H54 (cell line): ENCODE measurements at regions not wholly inside any gene's neighbourhood (a gene's known extent, or its start where the extent isn't known, plus 50 kb on each side); places are given as distances from the start of the nearest gene placed in this dataset.

Source experiments
- DNase-seq: peaks from one replicate; pipeline ENCODE4 v3.0.0; 2011; ENCODE audit warnings: low spot score, mixed read lengths; ENCODE audit not compliant: insufficient read length
- FAIRE-seq: peaks from 3 replicates; lab custom pipeline; 2011; peaks lifted over from hg19 to GRCh38; lab: Jason Lieb, UNC
- POLR2A ChIP-seq: IDR thresholded peaks from 2 replicates; pipeline ENCODE4 v1.6.1; 2011; ENCODE audit warnings: low read depth, mild to moderate bottlenecking, low read length

DNA sequence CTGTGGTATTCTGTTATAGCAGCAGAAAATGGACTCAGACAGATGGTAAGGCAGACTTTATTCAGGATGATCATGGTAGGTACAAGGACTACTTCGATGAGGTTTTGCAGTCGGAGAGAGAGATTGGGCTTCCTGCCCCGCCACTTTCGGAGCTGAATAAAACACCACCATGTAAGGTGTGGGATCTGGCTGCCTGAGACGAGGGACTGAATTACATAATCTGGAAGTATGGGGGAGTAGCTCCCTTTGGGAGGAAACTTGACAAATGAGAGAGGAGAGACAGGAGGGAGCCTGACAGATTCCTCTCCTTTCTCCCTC, 255.5 kb upstream of the GATB start:
- FAIRE-seq: no peak
- DNase-seq: no peak

DNA sequence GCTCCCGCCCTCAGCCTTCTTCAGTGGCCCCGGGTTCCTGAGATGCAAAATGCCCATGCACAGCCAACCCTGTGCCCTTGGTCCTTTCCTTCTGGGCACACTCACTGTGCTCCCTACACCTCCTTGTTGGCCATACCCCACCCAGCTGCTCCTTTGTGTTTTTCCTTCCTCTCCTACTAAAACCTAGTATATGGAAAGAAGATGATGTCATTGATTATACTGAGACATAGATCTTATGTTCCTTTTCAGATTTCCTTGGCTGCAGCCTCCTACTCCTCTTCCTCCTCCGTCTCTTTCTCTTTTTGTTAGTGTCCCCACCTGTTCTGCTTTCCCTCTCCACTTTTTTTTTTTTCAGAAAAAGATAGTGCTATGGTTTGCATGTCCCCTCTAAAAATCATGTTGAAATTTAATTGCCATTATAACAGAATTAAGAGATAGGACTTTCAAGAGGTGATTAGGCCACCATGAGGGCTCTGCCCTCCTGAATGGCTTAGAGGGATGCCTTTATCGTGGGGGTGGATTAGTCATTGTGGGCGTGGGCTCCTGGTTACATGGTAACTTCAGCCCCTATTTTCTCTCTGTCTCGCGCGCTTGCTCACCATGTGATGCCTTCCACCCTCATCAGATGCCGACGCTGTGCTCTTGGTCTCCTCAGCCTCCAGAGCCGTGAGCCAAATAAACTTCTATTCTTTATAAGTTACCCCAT, 254.9 kb upstream of the GATB start:
- DNase-seq (no peak), FAIRE-seq (no peak)
- no peak for TF ChIP-seq POLR2A

More for the DNA sequence above, 255.5 kb upstream of the GATB start:
- TF ChIP-seq POLR2A: no peak

DNA sequence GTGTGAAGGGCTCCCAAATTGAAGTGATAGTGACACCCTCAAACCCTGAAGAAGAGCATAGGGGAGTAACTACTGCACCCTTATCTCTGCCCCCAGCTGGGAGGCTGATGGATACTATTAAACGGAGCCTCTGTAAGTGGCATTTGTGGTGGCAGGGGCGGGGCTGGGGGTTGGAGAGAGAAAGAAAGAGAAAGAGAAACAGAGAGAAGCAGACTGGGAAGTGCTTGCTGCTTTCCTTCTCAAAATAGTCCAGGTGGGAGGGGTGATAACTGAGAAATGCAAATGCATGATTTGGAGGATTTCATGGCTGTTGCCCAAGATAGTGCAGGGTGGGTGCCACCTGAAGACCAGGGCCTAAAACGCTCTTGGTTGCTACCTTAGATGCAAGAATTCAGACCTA, 253.5 kb upstream of the GATB start:
- FAIRE-seq: no peak
- DNase-seq: no peak
- no peak for TF ChIP-seq POLR2A

DNA sequence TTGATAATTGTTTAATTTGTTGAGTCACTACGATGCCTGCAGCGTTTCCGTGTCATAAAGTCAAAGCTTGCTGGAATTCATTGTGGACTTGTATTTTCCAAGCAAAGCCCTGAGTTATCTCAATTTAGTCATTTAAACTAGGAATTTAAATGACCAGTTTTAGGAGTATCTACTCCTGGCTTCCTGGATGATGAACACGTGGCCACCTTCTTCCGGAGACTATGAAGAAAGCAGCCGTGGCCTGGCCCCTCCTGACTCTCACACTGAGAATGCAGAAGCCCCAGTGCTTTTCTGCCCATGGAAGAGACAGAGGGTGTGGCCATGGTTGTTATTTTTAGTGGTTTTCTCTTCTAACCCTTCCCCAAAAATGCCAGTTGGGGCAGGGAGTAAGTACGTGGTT, 250.7 kb upstream of the GATB start:
- TF ChIP-seq POLR2A: no peak
- DNase-seq (no peak), FAIRE-seq (no peak)

DNA sequence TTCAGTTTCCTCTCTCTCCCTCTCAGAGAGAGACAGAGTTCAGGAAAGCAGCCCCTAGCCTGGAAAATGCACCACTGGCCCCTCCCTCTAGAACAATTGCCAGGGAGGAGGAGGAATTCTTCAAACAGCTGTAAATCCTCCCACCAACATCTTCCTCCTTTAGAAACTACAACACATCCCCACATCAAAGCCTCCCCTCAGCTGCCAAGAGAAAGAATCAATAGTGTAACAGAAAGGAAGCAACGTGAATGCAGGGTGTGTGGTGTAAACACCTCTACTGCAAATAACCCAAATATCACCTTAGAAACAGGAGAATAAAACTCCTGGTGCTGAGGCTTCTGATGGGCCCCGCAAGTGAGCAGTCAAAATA, 249.9 kb upstream of the GATB start:
- no peak for FAIRE-seq
- DNase-seq: no peak
- no peak for TF ChIP-seq POLR2A

DNA sequence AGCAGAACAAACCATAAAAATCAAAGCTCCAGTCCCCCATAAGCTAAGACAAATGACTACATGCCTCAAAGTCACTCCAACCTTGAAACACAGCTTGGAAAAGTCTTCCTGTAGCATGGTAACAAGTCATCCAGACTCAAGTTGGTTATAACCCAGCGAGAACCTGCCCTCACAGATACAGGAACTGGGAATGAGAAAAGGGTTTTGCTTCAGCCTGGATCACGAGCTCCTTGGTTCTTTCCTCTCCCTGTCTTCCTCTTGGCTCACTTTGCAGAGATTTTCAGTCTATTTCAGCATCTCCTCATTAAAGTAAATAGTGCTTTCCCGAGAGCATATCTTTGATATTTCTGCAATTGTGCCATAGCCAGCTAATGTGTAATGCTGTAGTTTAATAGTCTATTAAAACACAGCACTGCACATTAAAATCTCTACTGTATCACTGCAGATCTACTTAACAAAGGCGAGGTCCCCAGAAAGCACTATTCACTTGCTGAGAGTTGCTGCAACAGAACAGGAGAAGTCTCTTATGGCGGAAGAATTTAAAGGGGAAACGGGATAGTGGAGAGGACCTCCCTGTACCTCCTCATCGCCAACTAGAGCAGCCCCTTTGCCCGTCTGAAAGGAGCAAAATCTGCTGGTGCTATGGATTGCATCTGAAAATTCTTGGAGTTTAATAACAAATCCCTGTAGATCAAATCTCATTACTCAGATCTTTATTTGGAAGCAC, 249.3 kb upstream of the GATB start:
- no peak for TF ChIP-seq POLR2A

DNA sequence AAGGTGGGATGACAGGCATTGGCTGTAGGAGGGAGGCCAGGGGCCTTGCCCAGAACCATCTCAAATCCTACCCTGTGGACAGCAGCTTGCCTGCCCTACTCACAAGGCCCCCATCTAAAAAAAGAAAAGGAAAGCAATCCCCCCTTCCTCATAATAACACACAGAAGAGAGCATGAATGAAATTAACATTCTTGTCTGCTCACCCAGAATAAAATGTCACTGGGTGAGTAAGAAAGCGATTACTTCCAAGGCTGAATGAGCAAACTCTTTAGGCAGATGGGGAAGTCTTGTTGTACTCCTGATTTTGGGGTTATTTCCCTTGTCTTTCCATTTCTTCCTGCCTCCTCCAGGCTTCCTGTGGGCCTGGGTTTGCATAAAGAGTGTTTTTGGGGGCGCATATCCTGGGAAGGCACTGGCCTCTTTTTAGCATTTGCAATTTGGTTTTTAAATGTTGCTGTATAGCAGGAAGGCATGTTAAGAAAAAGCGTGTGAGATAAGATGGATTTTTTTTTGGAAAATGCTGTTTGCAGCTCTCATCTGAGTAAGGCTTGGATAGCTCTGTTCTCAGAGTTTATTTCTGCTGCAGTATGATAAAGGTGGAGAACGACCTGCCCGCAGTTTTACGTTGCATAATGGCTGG, 248.3 kb upstream of the GATB start:
- TF ChIP-seq POLR2A: no peak
- DNase-seq (no peak), FAIRE-seq (no peak)

More for the DNA sequence above, 249.3 kb upstream of the GATB start:
- FAIRE-seq (no peak), DNase-seq (no peak)

DNA sequence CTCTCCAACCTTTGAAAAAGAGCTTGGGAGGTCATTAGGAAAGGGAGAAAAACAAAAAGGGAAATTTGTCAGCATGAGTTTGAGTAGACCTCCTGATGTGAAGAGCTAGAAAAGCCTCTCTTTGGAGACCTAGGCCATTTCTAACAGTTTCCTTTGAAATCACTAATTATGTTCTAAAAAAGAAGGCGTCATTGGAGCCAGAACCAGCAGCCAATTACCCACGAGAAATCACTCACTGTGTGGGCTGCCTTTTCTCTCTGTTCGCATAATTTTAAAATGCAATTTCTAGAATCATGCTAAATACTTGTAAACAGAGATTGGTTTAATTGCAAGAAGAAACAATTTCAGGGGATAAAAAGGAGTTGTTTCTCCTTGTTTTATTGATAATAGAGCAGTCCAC, 246.3 kb upstream of the GATB start:
- TF ChIP-seq POLR2A: no peak

DNA sequence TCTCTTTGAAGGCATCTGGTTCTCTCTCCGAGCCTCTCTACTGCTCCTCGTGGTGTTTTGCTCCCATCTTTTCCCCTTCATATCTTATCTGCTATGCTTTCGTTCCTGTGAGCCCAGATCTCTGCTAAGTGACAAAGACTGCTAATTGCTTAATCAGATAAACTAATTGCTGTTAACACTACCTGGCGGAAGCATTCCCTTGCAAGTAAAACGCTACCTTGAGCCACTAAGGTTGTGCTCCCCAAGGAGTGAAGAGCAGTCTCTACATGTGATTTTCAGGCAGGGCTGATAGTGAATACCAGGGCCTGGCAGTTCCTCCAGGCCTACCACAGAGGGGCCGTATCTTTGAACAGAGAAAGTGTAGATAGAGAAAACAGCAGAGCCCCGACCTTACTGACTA, 244.0 kb upstream of the GATB start:
- no peak for TF ChIP-seq POLR2A
- FAIRE-seq: no peak
- no peak for DNase-seq

More for the DNA sequence above, 246.3 kb upstream of the GATB start:
- DNase-seq (no peak), FAIRE-seq (no peak)

DNA sequence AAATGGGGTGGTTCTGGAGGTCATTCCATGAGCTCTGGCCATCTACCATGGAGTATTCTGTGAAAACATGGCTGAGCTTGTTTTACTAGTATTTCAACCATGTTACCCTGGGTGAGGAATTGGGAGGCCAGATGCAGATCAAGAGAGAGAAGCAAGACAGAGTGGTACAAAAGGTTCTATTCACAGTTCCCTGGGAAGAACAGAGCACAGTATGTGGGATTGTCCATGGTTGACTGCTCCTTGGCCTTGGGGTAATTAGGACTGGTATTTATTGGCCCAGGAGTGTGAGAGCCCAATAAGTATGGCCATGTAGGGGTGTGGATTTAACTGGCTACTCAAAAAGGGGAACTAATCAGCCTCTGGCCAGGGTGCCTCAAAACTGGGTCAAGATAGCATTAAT, 239.7 kb upstream of the GATB start:
- no peak for DNase-seq
- no peak for FAIRE-seq
- TF ChIP-seq POLR2A: no peak

DNA sequence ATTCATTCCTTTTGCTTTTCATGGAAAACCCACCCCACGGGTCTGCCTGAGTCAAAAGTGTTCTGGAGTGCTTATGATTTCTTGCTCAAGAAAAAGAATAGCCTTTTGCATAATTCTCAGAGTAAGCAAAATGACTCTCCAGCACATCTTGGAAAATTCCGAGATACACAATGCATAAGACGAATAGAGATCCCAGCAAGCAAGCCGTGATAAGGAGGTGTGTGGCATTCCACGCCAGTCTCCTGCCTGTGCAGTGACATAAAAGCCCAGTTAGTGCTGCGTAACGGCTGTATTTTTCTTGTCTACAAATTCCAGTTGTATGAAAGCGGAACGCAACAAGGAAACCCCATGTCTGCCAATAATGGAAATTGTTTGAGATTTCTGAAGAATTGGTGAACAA, 237.9 kb upstream of the GATB start:
- no peak for DNase-seq
- TF ChIP-seq POLR2A: no peak
- FAIRE-seq: no peak

DNA sequence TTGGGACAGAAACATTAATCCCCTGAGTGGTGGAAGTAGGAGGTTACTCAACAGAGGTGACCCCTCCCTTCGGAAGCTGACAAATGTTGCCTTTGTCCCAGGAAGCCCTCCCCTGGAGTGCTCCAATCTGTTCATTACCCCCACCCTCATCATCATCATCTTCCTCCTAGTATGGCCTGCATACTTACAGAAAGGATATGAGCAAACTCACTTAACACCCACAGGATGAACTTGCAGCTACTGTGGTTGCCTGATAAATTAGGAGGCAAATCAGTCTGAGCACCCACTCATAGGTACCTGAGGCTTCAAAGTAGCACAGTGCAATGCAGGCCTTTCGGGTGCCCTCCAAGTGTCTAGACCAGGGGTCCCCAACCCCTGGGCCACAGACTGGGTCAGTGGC, 236.7 kb upstream of the GATB start:
- TF ChIP-seq POLR2A: no peak
- DNase-seq: no peak
- FAIRE-seq: no peak

DNA sequence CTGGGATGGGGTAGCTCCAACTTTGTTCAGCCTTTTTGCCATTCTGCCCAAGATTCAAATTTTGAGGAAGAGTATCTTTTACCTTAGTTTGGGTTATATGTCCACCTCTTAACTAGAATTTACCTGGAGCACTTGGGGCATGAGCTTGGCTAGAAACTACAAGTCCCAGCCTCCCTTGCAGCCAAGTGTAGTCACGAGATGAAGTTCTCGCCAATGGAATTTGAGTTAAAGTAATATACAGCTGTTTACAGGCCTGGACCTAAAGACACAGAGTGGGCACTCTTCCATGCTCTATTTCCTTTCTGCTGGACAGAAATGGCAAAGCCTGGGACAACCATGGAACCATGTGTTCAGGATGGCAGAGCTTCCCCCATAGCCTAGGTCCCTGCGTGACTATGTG, 233.6 kb upstream of the GATB start:
- no peak for TF ChIP-seq POLR2A
- no peak for FAIRE-seq

DNA sequence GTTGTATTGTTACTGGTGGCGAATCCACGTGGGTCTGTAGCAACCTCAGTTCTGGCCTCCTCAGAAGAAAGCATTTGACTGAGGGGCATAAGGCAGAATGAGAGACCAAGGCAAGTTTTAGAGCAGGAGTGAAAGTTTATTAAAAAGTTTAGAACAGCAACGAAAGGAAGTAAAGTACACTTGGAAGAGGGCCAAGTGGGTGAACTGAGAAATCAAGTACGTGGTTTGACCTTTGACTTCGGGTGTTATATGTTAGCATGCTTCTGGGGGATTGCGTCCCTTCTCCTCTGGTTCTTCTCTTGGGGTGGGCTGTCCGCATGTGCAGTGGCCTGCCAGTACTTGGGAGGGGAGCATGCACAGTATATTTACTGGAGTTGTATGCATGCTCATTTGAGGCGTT, 232.7 kb upstream of the GATB start:
- no peak for FAIRE-seq
- TF ChIP-seq POLR2A: no peak
- no peak for DNase-seq

More for the DNA sequence above, 233.6 kb upstream of the GATB start:
- DNase-seq: no peak
